ENCODE measurements at regions not wholly inside any gene's neighbourhood (a gene's known extent, or its start where the extent isn't known, plus 50 kb on each side); places are given as distances from the start of the nearest gene placed in this dataset.
A peak's percentile ranks its signal among the peaks of the same experiment; 100 is the strongest.

DNA sequence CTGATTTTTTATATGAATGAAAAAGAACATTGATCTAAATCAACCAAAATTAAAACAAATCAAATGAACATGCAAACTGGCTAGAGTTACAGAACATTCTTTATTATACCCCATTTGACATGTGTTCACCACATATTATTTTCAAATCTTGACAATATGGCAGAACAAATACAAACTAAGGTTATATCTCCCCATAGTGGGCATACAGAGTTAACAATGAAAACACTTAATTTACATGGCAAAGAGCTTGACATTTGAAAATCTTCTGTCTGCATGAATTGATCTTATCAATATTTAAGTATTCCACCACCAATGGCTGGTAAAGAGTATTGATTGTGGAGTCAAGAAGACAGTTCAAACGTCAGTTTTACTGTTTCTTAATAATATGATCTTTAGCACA is 197.9 kb upstream of the ANO3 start:
- H3K18ac ChIP-seq (ENCODE audit: low read length): no peak overlapping the region
- H3K4ac ChIP-seq (ENCODE audit: low read length): no peak overlapping the region
- no peaks in the 10 kb centered on the region for H3K9me3 ChIP-seq (replicated peaks in 1 of 2; ENCODE audit: control insufficient read depth in 2 of 2, insufficient read depth in 1 of 2, low read depth in 1 of 2, low read length in 2 of 2)
- no peak overlapping the region for H2BK15ac ChIP-seq (ENCODE audit: low read length)
- no peak overlapping the region for H4K91ac ChIP-seq (ENCODE audit: low read depth, low read length, poor library complexity)
- H3K4me2 ChIP-seq (ENCODE audit: insufficient read depth, low read length, poor library complexity, severe bottlenecking): no peak overlapping the region
- no peak overlapping the region for H2BK5ac ChIP-seq (ENCODE audit: low read length)
- no peaks in the 10 kb centered on the region for H3K27me3 ChIP-seq (ENCODE audit: control insufficient read depth in 3 of 3, insufficient read depth in 3 of 3, low read depth in 1 of 3, low read length in 3 of 3)
- H3K9ac ChIP-seq (ENCODE audit: low read depth, low read length, poor library complexity): no peak overlapping the region
- H3K14ac ChIP-seq (ENCODE audit: low read length): no peak overlapping the region
- H3K36me3 ChIP-seq (replicated peaks in 1 of 2; ENCODE audit: control insufficient read depth in 2 of 2, insufficient read depth in 2 of 2, low read length in 2 of 2): no peaks in the 10 kb centered on the region
- H4K8ac ChIP-seq (ENCODE audit: low read depth, low read length): no peak overlapping the region
- H3K23ac ChIP-seq (ENCODE audit: low read depth, low read length, poor library complexity): no peak overlapping the region
- no peak overlapping the region for H3K27ac ChIP-seq (replicated peaks; ENCODE audit: low read length)
- WGBS, 2 donors (ENCODE audit: extremely low coverage in 2 of 2, insufficient read length in 2 of 2, insufficient replicate concordance in 1 of 2): no CpG with 5 or more reads among the region's 1 CpG
- H2BK120ac ChIP-seq (ENCODE audit: low read depth, low read length): no peak overlapping the region
- H3K4me1 ChIP-seq (ENCODE audit: control insufficient read depth in 2 of 2, insufficient read depth in 1 of 2, low read depth in 1 of 2, low read length in 2 of 2): peaks cover 0 to 2% of the 10 kb centered on the region in 2 donors
- no peaks in the 10 kb centered on the region for H3K79me1 ChIP-seq (ENCODE audit: low read depth, low read length)
- no peak overlapping the region for H2BK12ac ChIP-seq (ENCODE audit: low read length)
- no peak for DNase-seq (ENCODE audit: low spot score)
- no peak overlapping the region for H3K4me3 ChIP-seq (ENCODE audit: low read length in 2 of 2)
- H2AFZ ChIP-seq (ENCODE audit: low read length): no peak overlapping the region
- no peak overlapping the region for H2AK5ac ChIP-seq (ENCODE audit: low read depth, low read length)

DNA sequence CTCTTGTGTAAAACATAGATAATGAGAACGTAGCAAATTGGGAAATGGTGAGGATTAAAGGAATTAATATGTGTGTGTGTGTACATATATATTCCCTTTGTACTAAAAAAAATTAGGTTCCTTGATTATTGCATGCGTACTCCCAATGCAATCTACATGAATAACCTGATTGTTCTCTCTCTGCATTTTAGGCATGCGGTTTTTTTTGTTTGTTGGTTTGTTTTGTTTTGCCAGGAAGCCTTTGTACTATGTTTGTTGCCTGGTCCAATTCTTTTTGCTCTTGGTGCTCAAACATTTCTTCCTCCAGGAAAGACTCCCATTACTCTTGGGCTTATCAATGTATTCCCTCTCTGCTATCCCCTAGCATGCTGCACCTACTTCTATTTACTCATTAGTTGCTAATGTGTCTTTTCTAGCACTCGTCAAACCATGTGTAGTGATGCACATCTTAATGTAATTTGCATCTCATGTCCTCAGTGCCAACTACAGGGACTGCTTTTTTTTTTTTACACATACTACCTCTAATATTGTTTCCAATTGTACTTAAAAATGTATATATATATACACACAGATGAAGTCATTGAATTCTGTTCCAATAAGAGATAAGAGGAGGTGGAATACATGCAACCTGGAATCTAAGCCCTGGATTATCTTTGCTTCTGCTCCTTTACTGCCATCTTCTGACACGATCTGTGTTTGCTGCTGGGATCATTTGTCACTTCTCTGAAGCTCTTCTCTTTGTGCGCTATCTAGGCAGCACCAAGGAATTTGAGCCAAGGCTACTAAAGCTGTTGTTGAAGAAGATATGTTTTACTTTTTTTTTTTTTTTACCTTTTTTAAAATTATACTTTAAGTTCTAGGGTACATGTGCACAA is 197.2 kb upstream of the ANO3 start:
- no peak overlapping the region for H3K4me3 ChIP-seq (ENCODE audit: low read length in 2 of 2)
- no peak overlapping the region for H4K91ac ChIP-seq (ENCODE audit: low read depth, low read length, poor library complexity)
- H3K36me3 ChIP-seq (replicated peaks in 1 of 2; ENCODE audit: control insufficient read depth in 2 of 2, insufficient read depth in 2 of 2, low read length in 2 of 2): no peaks in the 10 kb centered on the region
- no peak overlapping the region for H2BK120ac ChIP-seq (ENCODE audit: low read depth, low read length)
- no peak overlapping the region for H3K4ac ChIP-seq (ENCODE audit: low read length)
- no peak overlapping the region for H4K8ac ChIP-seq (ENCODE audit: low read depth, low read length)
- no CpG with 5 or more reads among the region's 6 CpGs for WGBS, 2 donors (ENCODE audit: extremely low coverage in 2 of 2, insufficient read length in 2 of 2, insufficient replicate concordance in 1 of 2)
- no peak overlapping the region for H2AFZ ChIP-seq (ENCODE audit: low read length)
- peaks cover 0 to 2% of the 10 kb centered on the region in 2 donors for H3K4me1 ChIP-seq (ENCODE audit: control insufficient read depth in 2 of 2, insufficient read depth in 1 of 2, low read depth in 1 of 2, low read length in 2 of 2)
- no peak overlapping the region for H3K27ac ChIP-seq (replicated peaks; ENCODE audit: low read length)
- peak; percentile 40 for DNase-seq (ENCODE audit: low spot score)
- H3K18ac ChIP-seq (ENCODE audit: low read length): no peak overlapping the region
- H3K14ac ChIP-seq (ENCODE audit: low read length): no peak overlapping the region
- H3K79me1 ChIP-seq (ENCODE audit: low read depth, low read length): no peaks in the 10 kb centered on the region
- no peaks in the 10 kb centered on the region for H3K27me3 ChIP-seq (ENCODE audit: control insufficient read depth in 3 of 3, insufficient read depth in 3 of 3, low read depth in 1 of 3, low read length in 3 of 3)
- no peak overlapping the region for H3K9ac ChIP-seq (ENCODE audit: low read depth, low read length, poor library complexity)
- H3K23ac ChIP-seq (ENCODE audit: low read depth, low read length, poor library complexity): no peak overlapping the region
- no peaks in the 10 kb centered on the region for H3K9me3 ChIP-seq (replicated peaks in 1 of 2; ENCODE audit: control insufficient read depth in 2 of 2, insufficient read depth in 1 of 2, low read depth in 1 of 2, low read length in 2 of 2)
- no peak overlapping the region for H2BK15ac ChIP-seq (ENCODE audit: low read length)
- H3K4me2 ChIP-seq (ENCODE audit: insufficient read depth, low read length, poor library complexity, severe bottlenecking): no peak overlapping the region
- no peak overlapping the region for H2BK5ac ChIP-seq (ENCODE audit: low read length)
- no peak overlapping the region for H2BK12ac ChIP-seq (ENCODE audit: low read length)
- H2AK5ac ChIP-seq (ENCODE audit: low read depth, low read length): no peak overlapping the region

DNA sequence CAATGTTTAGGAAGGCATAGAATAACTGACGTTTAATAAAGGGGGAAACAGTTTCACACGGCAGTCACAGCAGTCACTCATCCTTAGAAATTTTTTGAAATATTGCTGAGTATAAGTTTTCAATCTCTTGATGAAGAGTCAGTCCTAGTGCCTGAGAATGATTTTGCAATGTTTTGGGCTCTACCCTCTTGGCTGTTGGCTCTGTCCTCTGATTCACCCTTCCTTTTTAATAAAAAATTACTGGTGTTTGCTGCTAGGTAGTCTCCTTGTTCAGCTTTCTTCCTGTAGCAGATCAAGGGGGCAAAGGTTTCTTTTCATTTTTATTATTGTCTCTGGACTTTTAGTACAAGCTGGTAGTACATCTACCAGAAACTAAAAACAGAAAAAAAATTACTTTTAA is 194.3 kb upstream of the ANO3 start:
- Histone ChIP-seq H3K14ac (ENCODE audit: low read length) (no peak overlapping the region), H3K9ac (ENCODE audit: low read depth, low read length, poor library complexity) (no peak overlapping the region), H3K4me2 (ENCODE audit: insufficient read depth, low read length, poor library complexity, severe bottlenecking) (no peak overlapping the region), H3K9me3 (replicated peaks in 1 of 2; ENCODE audit: control insufficient read depth in 2 of 2, insufficient read depth in 1 of 2, low read depth in 1 of 2, low read length in 2 of 2) (no peaks in the 10 kb centered on the region), H3K79me1 (ENCODE audit: low read depth, low read length) (no peaks in the 10 kb centered on the region), H3K4ac (ENCODE audit: low read length) (no peak overlapping the region), H2BK15ac (ENCODE audit: low read length) (no peak overlapping the region), H4K8ac (ENCODE audit: low read depth, low read length) (no peak overlapping the region), H3K27ac (replicated peaks; ENCODE audit: low read length) (no peak overlapping the region), H3K4me3 (ENCODE audit: low read length in 2 of 2) (no peak overlapping the region), H3K23ac (ENCODE audit: low read depth, low read length, poor library complexity) (no peak overlapping the region), H2AFZ (ENCODE audit: low read length) (no peak overlapping the region), H2BK5ac (ENCODE audit: low read length) (no peak overlapping the region), H3K18ac (ENCODE audit: low read length) (no peak overlapping the region), H4K91ac (ENCODE audit: low read depth, low read length, poor library complexity) (no peak overlapping the region), H3K27me3 (ENCODE audit: control insufficient read depth in 3 of 3, insufficient read depth in 3 of 3, low read depth in 1 of 3, low read length in 3 of 3) (no peaks in the 10 kb centered on the region), H2AK5ac (ENCODE audit: low read depth, low read length) (no peak overlapping the region), H3K36me3 (replicated peaks in 1 of 2; ENCODE audit: control insufficient read depth in 2 of 2, insufficient read depth in 2 of 2, low read length in 2 of 2) (no peaks in the 10 kb centered on the region), H2BK12ac (ENCODE audit: low read length) (no peak overlapping the region), H2BK120ac (ENCODE audit: low read depth, low read length) (no peak overlapping the region), H3K4me1 (ENCODE audit: control insufficient read depth in 2 of 2, insufficient read depth in 1 of 2, low read depth in 1 of 2, low read length in 2 of 2) (peaks cover 0 to 2% of the 10 kb centered on the region in 2 donors)
- WGBS, 2 donors (ENCODE audit: extremely low coverage in 2 of 2, insufficient read length in 2 of 2, insufficient replicate concordance in 1 of 2): no CpG with 5 or more reads among the region's 2 CpGs
- DNase-seq (ENCODE audit: low spot score): no peak

DNA sequence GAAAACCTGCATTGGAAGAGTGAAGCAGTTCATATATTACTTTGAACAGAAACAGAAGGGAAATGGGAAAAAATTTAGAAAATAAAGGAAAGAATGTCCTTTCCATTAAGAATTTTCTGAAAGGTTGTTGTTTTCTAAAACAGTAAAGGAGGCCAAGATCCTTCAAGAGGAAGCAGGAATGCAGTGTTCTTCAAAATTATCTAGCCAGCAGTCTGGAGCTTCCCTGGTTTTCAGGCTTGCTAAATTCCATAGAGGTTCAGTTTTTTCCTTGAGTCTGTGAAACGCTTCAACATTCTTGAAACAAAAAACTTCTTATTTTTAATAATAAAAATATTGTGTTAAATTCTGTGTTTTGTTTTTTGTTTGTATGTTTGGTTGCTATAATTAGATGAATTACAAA is 189.0 kb upstream of the ANO3 start:
- no CpG with 5 or more reads among the region's 1 CpG for WGBS, 2 donors (ENCODE audit: extremely low coverage in 2 of 2, insufficient read length in 2 of 2, insufficient replicate concordance in 1 of 2)
- H4K8ac ChIP-seq (ENCODE audit: low read depth, low read length): no peak overlapping the region
- H3K79me1 ChIP-seq (ENCODE audit: low read depth, low read length): no peaks in the 10 kb centered on the region
- H3K27me3 ChIP-seq (ENCODE audit: control insufficient read depth in 3 of 3, insufficient read depth in 3 of 3, low read depth in 1 of 3, low read length in 3 of 3): no peaks in the 10 kb centered on the region
- H3K36me3 ChIP-seq (replicated peaks in 1 of 2; ENCODE audit: control insufficient read depth in 2 of 2, insufficient read depth in 2 of 2, low read length in 2 of 2): no peaks in the 10 kb centered on the region
- no peak overlapping the region for H3K14ac ChIP-seq (ENCODE audit: low read length)
- no peak overlapping the region for H2BK15ac ChIP-seq (ENCODE audit: low read length)
- H3K18ac ChIP-seq (ENCODE audit: low read length): no peak overlapping the region
- no peaks in the 10 kb centered on the region for H3K4me1 ChIP-seq (ENCODE audit: control insufficient read depth in 2 of 2, insufficient read depth in 1 of 2, low read depth in 1 of 2, low read length in 2 of 2)
- H4K91ac ChIP-seq (ENCODE audit: low read depth, low read length, poor library complexity): no peak overlapping the region
- no peak overlapping the region for H2BK120ac ChIP-seq (ENCODE audit: low read depth, low read length)
- no peak overlapping the region for H3K4me3 ChIP-seq (ENCODE audit: low read length in 2 of 2)
- H3K4ac ChIP-seq (ENCODE audit: low read length): no peak overlapping the region
- H3K27ac ChIP-seq (replicated peaks; ENCODE audit: low read length): no peak overlapping the region
- H2BK5ac ChIP-seq (ENCODE audit: low read length): no peak overlapping the region
- H3K23ac ChIP-seq (ENCODE audit: low read depth, low read length, poor library complexity): no peak overlapping the region
- no peaks in the 10 kb centered on the region for H3K9me3 ChIP-seq (replicated peaks in 1 of 2; ENCODE audit: control insufficient read depth in 2 of 2, insufficient read depth in 1 of 2, low read depth in 1 of 2, low read length in 2 of 2)
- no peak overlapping the region for H2AFZ ChIP-seq (ENCODE audit: low read length)
- H3K9ac ChIP-seq (ENCODE audit: low read depth, low read length, poor library complexity): no peak overlapping the region
- H2BK12ac ChIP-seq (ENCODE audit: low read length): no peak overlapping the region
- H2AK5ac ChIP-seq (ENCODE audit: low read depth, low read length): no peak overlapping the region
- DNase-seq (ENCODE audit: low spot score): no peak
- no peak overlapping the region for H3K4me2 ChIP-seq (ENCODE audit: insufficient read depth, low read length, poor library complexity, severe bottlenecking)

Data from neuronal stem cell (in vitro differentiated cells).